ENCODE measurements at regions not wholly inside any gene's neighbourhood (a gene's known extent, or its start where the extent isn't known, plus 50 kb on each side); places are given as distances from the start of the nearest gene placed in this dataset.

- H3K9me3 Mint-ChIP-seq (ENCODE audit: unreplicated experiment), result no peaks in the 10 kb centered on the region
- H3K4me1 Mint-ChIP-seq (ENCODE audit: unreplicated experiment), result peaks cover 15% of the 10 kb centered on the region
- H3K4me3 Mint-ChIP-seq (ENCODE audit: unreplicated experiment), result no peak overlapping the region
- H3K27me3 Mint-ChIP-seq (ENCODE audit: unreplicated experiment), result no peaks in the 10 kb centered on the region
- H3K27ac Mint-ChIP-seq (ENCODE audit: unreplicated experiment), result no peak overlapping the region
- no peak for DNase-seq (ENCODE audit: low spot score)
- H3K36me3 Mint-ChIP-seq (ENCODE audit: low read depth, unreplicated experiment), result no peaks in the 10 kb centered on the region
- TF ChIP-seq CTCF (IDR thresholded peaks at IDR 0.05; ENCODE audit: unreplicated experiment), result no peak
Observed at GRCh38 chr1:56380531-56380930, 198.8 kb downstream of the PLPP3 start.

- TF ChIP-seq CTCF (IDR thresholded peaks at IDR 0.05; ENCODE audit: unreplicated experiment), result no peak
- no peak overlapping the region for H3K4me3 Mint-ChIP-seq (ENCODE audit: unreplicated experiment)
- no peak for DNase-seq (ENCODE audit: low spot score)
- H3K9me3 Mint-ChIP-seq (ENCODE audit: unreplicated experiment), result no peaks in the 10 kb centered on the region
- H3K36me3 Mint-ChIP-seq (ENCODE audit: low read depth, unreplicated experiment), result no peaks in the 10 kb centered on the region
- H3K27me3 Mint-ChIP-seq (ENCODE audit: unreplicated experiment), result no peaks in the 10 kb centered on the region
- no peak overlapping the region for H3K27ac Mint-ChIP-seq (ENCODE audit: unreplicated experiment)
- peaks cover 26% of the 10 kb centered on the region for H3K4me1 Mint-ChIP-seq (ENCODE audit: unreplicated experiment)
Observed at GRCh38 chr1:56378341-56379070, 200.9 kb downstream of the PLPP3 start.

- H3K4me1 Mint-ChIP-seq (ENCODE audit: unreplicated experiment), result peaks cover 26% of the 10 kb centered on the region
- no peak overlapping the region for H3K4me3 Mint-ChIP-seq (ENCODE audit: unreplicated experiment)
- no peak for TF ChIP-seq CTCF (IDR thresholded peaks at IDR 0.05; ENCODE audit: unreplicated experiment)
- H3K27ac Mint-ChIP-seq (ENCODE audit: unreplicated experiment), result no peak overlapping the region
- DNase-seq (ENCODE audit: low spot score), result no peak
- no peaks in the 10 kb centered on the region for H3K9me3 Mint-ChIP-seq (ENCODE audit: unreplicated experiment)
- no peaks in the 10 kb centered on the region for H3K27me3 Mint-ChIP-seq (ENCODE audit: unreplicated experiment)
- H3K36me3 Mint-ChIP-seq (ENCODE audit: low read depth, unreplicated experiment), result no peaks in the 10 kb centered on the region
Observed at GRCh38 chr1:56377431-56377830, 201.9 kb downstream of the PLPP3 start.

- no peak overlapping the region for H3K27ac Mint-ChIP-seq (ENCODE audit: unreplicated experiment)
- H3K4me3 Mint-ChIP-seq (ENCODE audit: unreplicated experiment), result no peak overlapping the region
- H3K36me3 Mint-ChIP-seq (ENCODE audit: low read depth, unreplicated experiment), result no peaks in the 10 kb centered on the region
- no peak for TF ChIP-seq CTCF (IDR thresholded peaks at IDR 0.05; ENCODE audit: unreplicated experiment)
- peaks cover 26% of the 10 kb centered on the region for H3K4me1 Mint-ChIP-seq (ENCODE audit: unreplicated experiment)
- peak; percentile 6 for DNase-seq (ENCODE audit: low spot score)
- no peaks in the 10 kb centered on the region for H3K27me3 Mint-ChIP-seq (ENCODE audit: unreplicated experiment)
- no peaks in the 10 kb centered on the region for H3K9me3 Mint-ChIP-seq (ENCODE audit: unreplicated experiment)
Observed at GRCh38 chr1:56376188-56376984, 203.0 kb downstream of the PLPP3 start.

GRCh38 chr1:56375326-56375804, 204.0 kb downstream of the PLPP3 start:
- no peaks in the 10 kb centered on the region for H3K27me3 Mint-ChIP-seq (ENCODE audit: unreplicated experiment)
- H3K36me3 Mint-ChIP-seq (ENCODE audit: low read depth, unreplicated experiment), result no peaks in the 10 kb centered on the region
- H3K4me1 Mint-ChIP-seq (ENCODE audit: unreplicated experiment), result peaks cover 26% of the 10 kb centered on the region
- no peak for TF ChIP-seq CTCF (IDR thresholded peaks at IDR 0.05; ENCODE audit: unreplicated experiment)
- H3K4me3 Mint-ChIP-seq (ENCODE audit: unreplicated experiment), result no peak overlapping the region
- DNase-seq (ENCODE audit: low spot score), result no peak
- H3K27ac Mint-ChIP-seq (ENCODE audit: unreplicated experiment), result no peak overlapping the region
- no peaks in the 10 kb centered on the region for H3K9me3 Mint-ChIP-seq (ENCODE audit: unreplicated experiment)

Measured in endothelial cell (in vitro differentiated cells).